GM12875 (cell line): ENCODE measurements at regions not wholly inside any gene's neighbourhood (a gene's known extent, or its start where the extent isn't known, plus 50 kb on each side); places are given as distances from the start of the nearest gene placed in this dataset.

Experiments
- H3K4me3 ChIP-seq: one replicate; pipeline ENCODE4 v1.5.1; 2011; ENCODE audit warnings: low read depth, low read length, control low read depth
- CTCF ChIP-seq: IDR thresholded peaks from 2 replicates; pipeline ENCODE4 v1.5.1; 2011; ENCODE audit warnings: low read depth, mild to moderate bottlenecking, control low read depth, inconsistent platforms, low read length, moderate library complexity, borderline replicate concordance; ENCODE audit not compliant: insufficient read depth

GRCh38 chr1:214187121-214187900 lies 93.6 kb upstream of the SMYD2 start:
- H3K4me3 ChIP-seq, result no peak overlapping the region
- no peak for TF ChIP-seq CTCF

- TF ChIP-seq CTCF, result no peak
- no peak overlapping the region for H3K4me3 ChIP-seq
Observed at GRCh38 chr1:214187933-214188332, 93.0 kb upstream of the SMYD2 start.

GRCh38 chr1:214188835-214189234 lies 92.1 kb upstream of the SMYD2 start:
- no peak overlapping the region for H3K4me3 ChIP-seq
- no peak for TF ChIP-seq CTCF

GRCh38 chr1:214192825-214193643 lies 87.9 kb upstream of the SMYD2 start:
- no peak for TF ChIP-seq CTCF
- H3K4me3 ChIP-seq, result no peak overlapping the region

GRCh38 chr1:214193691-214194090 lies 87.3 kb upstream of the SMYD2 start:
- no peak for TF ChIP-seq CTCF
- no peak overlapping the region for H3K4me3 ChIP-seq

- TF ChIP-seq CTCF, result no peak
- no peak overlapping the region for H3K4me3 ChIP-seq
Observed at GRCh38 chr1:214198571-214198970, 82.4 kb upstream of the SMYD2 start.
